Activated CD4-positive, alpha-beta T cell treated with anti-CD3 and anti-CD28 coated beads, Interleukin-10, Interleukin-2, amounts not matched to agents 100 ng/mL and 50 ng/mL, durations not matched to agents 16 hours and 8 hours (primary cell): ENCODE measurements at regions not wholly inside any gene's neighbourhood (a gene's known extent, or its start where the extent isn't known, plus 50 kb on each side); places are given as distances from the start of the nearest gene placed in this dataset.

Experiments used
- DNase-seq: peaks from one replicate; pipeline ENCODE4 v3.0.0-alpha.2; 2020

- no peak for DNase-seq
Observed at GRCh38 chr5:58145397-58145934, 314.4 kb downstream of the PLK2 start.

- DNase-seq = no peak
Observed at GRCh38 chr5:58143727-58144126, 316.2 kb downstream of the PLK2 start.

- DNase-seq = no peak
Observed at GRCh38 chr5:58143181-58143580, 316.7 kb downstream of the PLK2 start.

- DNase-seq = no peak
Observed at GRCh38 chr5:58138791-58139190, 321.1 kb downstream of the PLK2 start.

GRCh38 chr5:58136406-58136805, 323.5 kb downstream of the PLK2 start:
- DNase-seq = no peak

GRCh38 chr5:58135571-58136335, 324.1 kb downstream of the PLK2 start:
- DNase-seq = no peak

GRCh38 chr5:58133631-58134296, 326.1 kb downstream of the PLK2 start:
- no peak for DNase-seq

GRCh38 chr5:58133216-58133615, 326.7 kb downstream of the PLK2 start:
- DNase-seq = no peak

GRCh38 chr5:58127255-58128220, 332.3 kb downstream of the PLK2 start:
- DNase-seq = no peak

- DNase-seq = no peak
Observed at GRCh38 chr5:58123501-58123900, 336.4 kb downstream of the PLK2 start.

GRCh38 chr5:58122848-58123392, 337.0 kb downstream of the PLK2 start:
- no peak for DNase-seq

- DNase-seq = no peak
Observed at GRCh38 chr5:58122157-58122556, 337.7 kb downstream of the PLK2 start.

- no peak for DNase-seq
Observed at GRCh38 chr5:58121391-58121790, 338.5 kb downstream of the PLK2 start.

- DNase-seq = no peak
Observed at GRCh38 chr5:58117542-58117941, 342.3 kb downstream of the PLK2 start.

GRCh38 chr5:58116346-58116745, 343.5 kb downstream of the PLK2 start:
- DNase-seq = no peak

- no peak for DNase-seq
Observed at GRCh38 chr5:58115811-58116210, 344.1 kb downstream of the PLK2 start.

GRCh38 chr5:58114324-58114723, 345.6 kb downstream of the PLK2 start:
- no peak for DNase-seq

GRCh38 chr5:58113172-58113571, 346.7 kb downstream of the PLK2 start:
- DNase-seq = no peak

GRCh38 chr5:58108511-58108910, 351.4 kb downstream of the PLK2 start:
- DNase-seq = no peak

- DNase-seq = no peak
Observed at GRCh38 chr5:58107704-58108103, 352.2 kb downstream of the PLK2 start.

GRCh38 chr5:58106754-58107410, 353.0 kb downstream of the PLK2 start:
- no peak for DNase-seq

GRCh38 chr5:58105836-58106235, 354.1 kb downstream of the PLK2 start:
- no peak for DNase-seq
